ENCODE measurements at regions not wholly inside any gene's neighbourhood (a gene's known extent, or its start where the extent isn't known, plus 50 kb on each side); places are given as distances from the start of the nearest gene placed in this dataset.

- TF ChIP-seq CTCF (IDR thresholded peaks at IDR 0.05) (no peak), POLR2A (IDR thresholded peaks at IDR 0.05) (no peak)
These were observed 1412.9 kb downstream of the PLA2G4A start for GRCh38 chr1:188241629-188242028.

Data from body of pancreas (tissue), 4 donors.